ENCODE measurements at regions not wholly inside any gene's neighbourhood (a gene's known extent, or its start where the extent isn't known, plus 50 kb on each side); places are given as distances from the start of the nearest gene placed in this dataset.

GRCh38 chr14:101098177-101098576, 194.7 kb upstream of the RTL1 start:
- peaks cover 0 to 11% (median 2%) of the 10 kb centered on the region in 4 donors for H3K9me3 ChIP-seq (ENCODE audit: control insufficient read depth in 4 of 4, insufficient read depth in 3 of 4, low read length in 3 of 4)
- H3K27me3 ChIP-seq (ENCODE audit: control insufficient read depth in 3 of 3, insufficient read depth in 3 of 3, low read length in 2 of 3), result peaks cover 0 to 5% (median 0%) of the 10 kb centered on the region in 3 donors
- H3K9ac ChIP-seq (ENCODE audit: insufficient read depth in 1 of 2, low read length in 2 of 2), result no peak overlapping the region
- no peak overlapping the region for H3K27ac ChIP-seq (ENCODE audit: low read depth in 1 of 2, low read length in 1 of 2)
- DNase-seq, result no peak
- H3K36me3 ChIP-seq (ENCODE audit: control insufficient read depth in 4 of 4, insufficient read depth in 4 of 4, low read length in 4 of 4), result no peaks in the 10 kb centered on the region
- no peak for ATAC-seq (ENCODE audit: insufficient read depth, low FRiP score)
- H3K4me3 ChIP-seq, result no peak overlapping the region
- peaks cover 0 to 2% (median 0%) of the 10 kb centered on the region in 5 donors for H3K4me1 ChIP-seq (ENCODE audit: control insufficient read depth in 5 of 5, insufficient read depth in 5 of 5, low read length in 5 of 5)
- TF ChIP-seq CTCF (IDR thresholded peaks at IDR 0.05; ENCODE audit: control extremely low read depth, extremely low read depth), result no peak
- WGBS, 2 donors, result 48 to 54% methylated on average over 3 of the region's 3 CpGs

- H3K4me1 ChIP-seq (ENCODE audit: control insufficient read depth in 5 of 5, insufficient read depth in 5 of 5, low read length in 5 of 5), result peaks cover 0 to 2% (median 0%) of the 10 kb centered on the region in 5 donors
- ATAC-seq (ENCODE audit: insufficient read depth, low FRiP score), result no peak
- WGBS, 2 donors, result 21 to 22% methylated on average over 2 of the region's 2 CpGs
- no peak for TF ChIP-seq CTCF (IDR thresholded peaks at IDR 0.05; ENCODE audit: control extremely low read depth, extremely low read depth)
- no peak for DNase-seq
- H3K36me3 ChIP-seq (ENCODE audit: control insufficient read depth in 4 of 4, insufficient read depth in 4 of 4, low read length in 4 of 4), result no peaks in the 10 kb centered on the region
- H3K27ac ChIP-seq (ENCODE audit: low read depth in 1 of 2, low read length in 1 of 2), result no peak overlapping the region
- peaks cover 0 to 11% (median 2%) of the 10 kb centered on the region in 4 donors for H3K9me3 ChIP-seq (ENCODE audit: control insufficient read depth in 4 of 4, insufficient read depth in 3 of 4, low read length in 3 of 4)
- peaks cover 0 to 5% (median 0%) of the 10 kb centered on the region in 3 donors for H3K27me3 ChIP-seq (ENCODE audit: control insufficient read depth in 3 of 3, insufficient read depth in 3 of 3, low read length in 2 of 3)
- H3K4me3 ChIP-seq, result no peak overlapping the region
- H3K9ac ChIP-seq (ENCODE audit: insufficient read depth in 1 of 2, low read length in 2 of 2), result no peak overlapping the region
Observed at GRCh38 chr14:101098641-101099040, 195.1 kb upstream of the RTL1 start.

- no peak for TF ChIP-seq CTCF (IDR thresholded peaks at IDR 0.05; ENCODE audit: control extremely low read depth, extremely low read depth)
- no peak overlapping the region for H3K9ac ChIP-seq (ENCODE audit: insufficient read depth in 1 of 2, low read length in 2 of 2)
- ATAC-seq (ENCODE audit: insufficient read depth, low FRiP score), result no peak
- H3K4me3 ChIP-seq, result no peak overlapping the region
- H3K4me1 ChIP-seq (ENCODE audit: control insufficient read depth in 5 of 5, insufficient read depth in 5 of 5, low read length in 5 of 5), result no peaks in the 10 kb centered on the region
- H3K36me3 ChIP-seq (ENCODE audit: control insufficient read depth in 4 of 4, insufficient read depth in 4 of 4, low read length in 4 of 4), result no peaks in the 10 kb centered on the region
- H3K9me3 ChIP-seq (ENCODE audit: control insufficient read depth in 4 of 4, insufficient read depth in 3 of 4, low read length in 3 of 4), result peaks cover 0 to 19% (median 2%) of the 10 kb centered on the region in 4 donors
- no peak overlapping the region for H3K27ac ChIP-seq (ENCODE audit: low read depth in 1 of 2, low read length in 1 of 2)
- no peak for DNase-seq
- peaks cover 0 to 2% (median 0%) of the 10 kb centered on the region in 3 donors for H3K27me3 ChIP-seq (ENCODE audit: control insufficient read depth in 3 of 3, insufficient read depth in 3 of 3, low read length in 2 of 3)
- 93 to 96% methylated on average over 5 of the region's 5 CpGs for WGBS, 2 donors
Observed at GRCh38 chr14:101101456-101102056, 198.0 kb upstream of the RTL1 start.

GRCh38 chr14:101102875-101103274, 199.4 kb upstream of the RTL1 start:
- H3K9ac ChIP-seq (ENCODE audit: insufficient read depth in 1 of 2, low read length in 2 of 2), result no peak overlapping the region
- H3K4me3 ChIP-seq, result no peak overlapping the region
- no peaks in the 10 kb centered on the region for H3K4me1 ChIP-seq (ENCODE audit: control insufficient read depth in 5 of 5, insufficient read depth in 5 of 5, low read length in 5 of 5)
- peaks cover 0 to 22% (median 2%) of the 10 kb centered on the region in 4 donors for H3K9me3 ChIP-seq (ENCODE audit: control insufficient read depth in 4 of 4, insufficient read depth in 3 of 4, low read length in 3 of 4)
- H3K27ac ChIP-seq (ENCODE audit: low read depth in 1 of 2, low read length in 1 of 2), result no peak overlapping the region
- no peak for TF ChIP-seq CTCF (IDR thresholded peaks at IDR 0.05; ENCODE audit: control extremely low read depth, extremely low read depth)
- H3K27me3 ChIP-seq (ENCODE audit: control insufficient read depth in 3 of 3, insufficient read depth in 3 of 3, low read length in 2 of 3), result no peaks in the 10 kb centered on the region
- DNase-seq (no peak), ATAC-seq (ENCODE audit: insufficient read depth, low FRiP score) (no peak)
- H3K36me3 ChIP-seq (ENCODE audit: control insufficient read depth in 4 of 4, insufficient read depth in 4 of 4, low read length in 4 of 4), result no peaks in the 10 kb centered on the region
- WGBS, 2 donors, result 90 to 92% methylated on average over 9 of the region's 9 CpGs
